H1 (cell line): ENCODE measurements at regions not wholly inside any gene's neighbourhood (a gene's known extent, or its start where the extent isn't known, plus 50 kb on each side); places are given as distances from the start of the nearest gene placed in this dataset.

Source experiments
- CTCF ChIA-PET: fragments of 300-600 bp; sonication (Branson Sonifier 250); formaldehyde crosslinking; loops from one replicate; lab custom pipeline; 2021; ENCODE audit not compliant: partially characterized antibody; lab: Charles Lee
- POLR2A ChIA-PET: fragments of 300-600 bp; sonication (Branson Sonifier 250); formaldehyde crosslinking; loops from one replicate; lab custom pipeline; 2021; ENCODE audit warnings: inconsistent platforms; ENCODE audit not compliant: partially characterized antibody; lab: Charles Lee
- DNase-seq, 2 experiments: peaks; one replicate each; pipeline versions ENCODE4 v3.0.0 to v3.0.0-alpha.2; 2010 to 2022; ENCODE audit warnings: low spot score in 2 of 2, low read depth in 1 of 2, mixed read lengths in 1 of 2
- FAIRE-seq: peaks from 2 replicates; lab custom pipeline; 2011; peaks lifted over from hg19 to GRCh38; lab: Jason Lieb, UNC
- H2AFZ ChIP-seq: 2 replicates; pipeline ENCODE4 v1.8.1; 2012; ENCODE audit warnings: low read length, inconsistent platforms
- H2AK5ac ChIP-seq: 2 replicates; pipeline ENCODE4 v1.6.1; 2013; ENCODE audit warnings: low read depth, low read length
- H2BK120ac ChIP-seq: replicated peaks from 2 replicates; pipeline ENCODE3; 2013; ENCODE audit warnings: low read depth, low read length, inconsistent platforms
- H2BK12ac ChIP-seq: 2 replicates; pipeline ENCODE4 v1.6.1; 2013; ENCODE audit warnings: low read depth, low read length
- H2BK15ac ChIP-seq: 2 replicates; pipeline ENCODE4 v1.6.1; 2013; ENCODE audit warnings: low read length
- H2BK20ac ChIP-seq: 2 replicates; pipeline ENCODE4 v1.6.1; 2013; ENCODE audit warnings: low read length
- H2BK5ac ChIP-seq: 2 replicates; pipeline ENCODE4 v1.6.1; 2013; ENCODE audit warnings: low read depth, low read length
- H3K14ac ChIP-seq: 2 replicates; pipeline ENCODE4 v1.6.1; 2013; ENCODE audit warnings: inconsistent platforms; ENCODE audit not compliant: insufficient read length
- H3K18ac ChIP-seq: 2 replicates; pipeline ENCODE4 v1.6.1; 2013; ENCODE audit warnings: low read length; ENCODE audit errors: extremely low read depth
- H3K23ac ChIP-seq: 2 replicates; pipeline ENCODE4 v1.6.1; 2013; ENCODE audit warnings: inconsistent platforms; ENCODE audit not compliant: insufficient read length
- H3K23me2 ChIP-seq: 2 replicates; pipeline ENCODE4 v1.6.1; 2013; ENCODE audit warnings: low read depth, low read length
- H3K27ac ChIP-seq: 2 replicates; pipeline ENCODE4 v1.6.1; 2011; ENCODE audit warnings: low read depth, low read length, inconsistent platforms
- H3K27me3 ChIP-seq, 4 experiments: replicated peaks in 1 of 4; 1 replicate in 1 of 4; 2 replicates in 3 of 4; pipeline versions ENCODE4 v1.6.1 to v1.8.1; 2011 to 2013; ENCODE audit warnings: low read length in 3 of 4, mild to moderate bottlenecking in 3 of 4, inconsistent platforms in 2 of 4, mixed read lengths in 2 of 4, moderate library complexity in 1 of 4; ENCODE audit not compliant: control insufficient read depth in 3 of 4, insufficient read depth in 3 of 4; ENCODE audit errors: extremely low read depth in 1 of 4
- H3K36me3 ChIP-seq, 4 experiments: 2 replicates each; pipeline versions ENCODE4 v1.6.1 to v1.8.1; 2011 to 2013; ENCODE audit warnings: mild to moderate bottlenecking in 4 of 4, low read length in 3 of 4, moderate library complexity in 2 of 4, control low read depth in 1 of 4, inconsistent platforms in 1 of 4; ENCODE audit not compliant: insufficient read depth in 4 of 4, control insufficient read depth in 2 of 4
- H3K4ac ChIP-seq: replicated peaks from 2 replicates; pipeline ENCODE3; 2013; ENCODE audit warnings: low read length, low read depth, mixed read lengths, inconsistent platforms; ENCODE audit not compliant: insufficient read length
- H3K4me1 ChIP-seq, 4 experiments: replicated peaks in 1 of 4; 1 replicate in 1 of 4; 2 replicates in 3 of 4; pipeline versions ENCODE4 v1.6.1 to v1.8.1; 2011 to 2013; ENCODE audit warnings: low read length in 3 of 4, inconsistent platforms in 2 of 4, mixed read lengths in 1 of 4; ENCODE audit not compliant: insufficient read depth in 4 of 4, control insufficient read depth in 3 of 4
- H3K4me2 ChIP-seq, 2 experiments: 2 replicates each; pipeline versions ENCODE4 v1.6.1 to v1.8.1; 2011 to 2013; ENCODE audit warnings: low read depth in 2 of 2, low read length in 2 of 2, control low read depth in 1 of 2, inconsistent platforms in 1 of 2, mild to moderate bottlenecking in 1 of 2; ENCODE audit not compliant: insufficient read depth in 1 of 2
- H3K4me3 ChIP-seq, 4 experiments: fragments of 200-600, 300-600 bp in 1 of 4; sonication (generic), shearing (Covaris generic), sonication (Bioruptor Twin) in 1 of 4; 2 replicates each; pipeline versions ENCODE4 v1.5.1 to v1.8.1; 2011 to 2016; ENCODE audit warnings: low read length in 4 of 4, low read depth in 3 of 4, control low read depth in 2 of 4, inconsistent platforms in 2 of 4, mild to moderate bottlenecking in 2 of 4, mixed read lengths in 1 of 4, moderate library complexity in 1 of 4; ENCODE audit not compliant: insufficient read depth in 2 of 4; ENCODE audit errors: extremely low read depth in 1 of 4
- H3K56ac ChIP-seq: replicated peaks from 2 replicates; pipeline ENCODE3; 2013; ENCODE audit warnings: low read depth, mild to moderate bottlenecking, mixed read lengths, low read length, inconsistent platforms; ENCODE audit not compliant: insufficient read length
- H3K79me1 ChIP-seq: 2 replicates; pipeline ENCODE4 v1.6.1; 2013; ENCODE audit warnings: low read depth, low read length, control low read depth
- H3K79me2 ChIP-seq, 2 experiments: 2 replicates each; pipeline versions ENCODE4 v1.6.1 to v1.8.1; 2012 to 2013; ENCODE audit warnings: low read length in 2 of 2, mild to moderate bottlenecking in 2 of 2, inconsistent platforms in 1 of 2; ENCODE audit not compliant: insufficient read depth in 2 of 2, control insufficient read depth in 1 of 2
- H3K9ac ChIP-seq, 4 experiments: replicated peaks in 1 of 4; 1 replicate in 1 of 4; 2 replicates in 3 of 4; pipeline versions ENCODE4 v1.6.1 to v1.8.1; 2011 to 2013; ENCODE audit warnings: low read depth in 3 of 4, low read length in 3 of 4, control low read depth in 2 of 4, mild to moderate bottlenecking in 2 of 4, moderate library complexity in 2 of 4, inconsistent platforms in 1 of 4; ENCODE audit errors: extremely low read depth in 1 of 4
- H3K9me3 ChIP-seq, 2 experiments: 2 replicates each; pipeline versions ENCODE4 v1.6.1 to v1.8.1; 2012 to 2013; ENCODE audit warnings: mild to moderate bottlenecking in 2 of 2, moderate library complexity in 2 of 2, control low read depth in 1 of 2, inconsistent platforms in 1 of 2, low read depth in 1 of 2, low read length in 1 of 2, mixed read lengths in 1 of 2; ENCODE audit not compliant: insufficient read depth in 2 of 2
- H4K20me1 ChIP-seq, 2 experiments: replicated peaks in 1 of 2; 2 replicates each; pipeline versions ENCODE3 to v1.8.1; 2011 to 2013; ENCODE audit warnings: inconsistent platforms in 2 of 2, low read length in 2 of 2, mild to moderate bottlenecking in 1 of 2; ENCODE audit not compliant: insufficient read depth in 2 of 2, control insufficient read depth in 1 of 2
- H4K5ac ChIP-seq: 2 replicates; pipeline ENCODE4 v1.6.1; 2013; ENCODE audit warnings: low read length, low read depth, mixed read lengths, inconsistent platforms; ENCODE audit not compliant: insufficient read length
- H4K8ac ChIP-seq: 2 replicates; pipeline ENCODE4 v1.8.0; 2013; ENCODE audit warnings: mild to moderate bottlenecking, moderate library complexity, low read length, inconsistent platforms; ENCODE audit not compliant: insufficient read depth; ENCODE audit errors: extremely low read depth
- H4K91ac ChIP-seq: replicated peaks from 2 replicates; pipeline ENCODE3; 2013; ENCODE audit warnings: low read length, mixed read lengths, inconsistent platforms; ENCODE audit not compliant: insufficient read length
- FOSL1 ChIP-seq: IDR thresholded peaks from 2 replicates; pipeline ENCODE4 v1.6.1; 2011; ENCODE audit warnings: mild to moderate bottlenecking, low read depth, low read length, moderate library complexity; ENCODE audit not compliant: insufficient read depth
- GTF2F1 ChIP-seq: IDR thresholded peaks from 2 replicates; pipeline ENCODE4 v1.6.1; 2012; ENCODE audit warnings: low read depth, low read length, improper control_type of control experiment, borderline replicate concordance
- HDAC6 ChIP-seq: IDR thresholded peaks from one replicate; pipeline ENCODE4 v1.7.1; 2012; ENCODE audit warnings: low read depth, mild to moderate bottlenecking, inconsistent platforms, low read length, moderate library complexity
- KDM1A ChIP-seq: fragments of 200-600, 300-600 bp; sonication (generic); IDR thresholded peaks from 2 replicates; pipeline ENCODE4 v1.7.1; 2016; ENCODE audit warnings: mild to moderate bottlenecking, low read length, borderline replicate concordance
- POLR2A ChIP-seq, 2 experiments: IDR thresholded peaks; 1 replicate in 1 of 2; 2 replicates in 1 of 2; pipeline ENCODE4 v1.6.1; 2011; ENCODE audit warnings: low read depth in 2 of 2, low read length in 2 of 2, mild to moderate bottlenecking in 2 of 2; ENCODE audit errors: control extremely low read depth in 1 of 2
- RAD21 ChIP-seq, 2 experiments: IDR thresholded peaks in 1 of 2; conservative IDR thresholded peaks in 1 of 2; 2 replicates each; pipeline ENCODE4 v1.6.1; 2011; ENCODE audit warnings: low read depth in 2 of 2, low read length in 2 of 2, improper control_type of control experiment in 1 of 2, inconsistent platforms in 1 of 2, mild to moderate bottlenecking in 1 of 2, moderate library complexity in 1 of 2
- SP2 ChIP-seq: IDR thresholded peaks from 2 replicates; pipeline ENCODE4 v1.6.1; 2012; ENCODE audit warnings: mild to moderate bottlenecking, low read length, inconsistent platforms
- SRF ChIP-seq: IDR thresholded peaks from 2 replicates; pipeline ENCODE4 v1.6.1; 2011; ENCODE audit warnings: mild to moderate bottlenecking, low read depth, low read length, moderate library complexity
- TBP ChIP-seq: IDR thresholded peaks from 2 replicates; pipeline ENCODE4 v1.6.1; 2011; ENCODE audit warnings: low read depth, low read length, improper control_type of control experiment
- TCF12 ChIP-seq: IDR thresholded peaks from 2 replicates; pipeline ENCODE4 v1.6.1; 2011; ENCODE audit warnings: low read depth, mild to moderate bottlenecking, low read length
- WGBS, 2 experiments: shearing (Covaris generic) in 1 of 2; methylation state at CpG; one replicate each; pipeline versions ENCODE4 v1.1.6 to v1.1.7; 2013 to 2015; ENCODE audit warnings: low lambda C conversion rate in 2 of 2, mixed read lengths in 2 of 2, inconsistent platforms in 1 of 2, low coverage in 1 of 2, missing lambda C conversion rate in 1 of 2; ENCODE audit not compliant: insufficient replicate concordance in 2 of 2, insufficient coverage in 1 of 2, insufficient read length in 1 of 2; ENCODE audit errors: extremely low coverage in 1 of 2, missing lambda C conversion rate in 1 of 2; 5-methylcytosine and 5-hydroxymethylcytosine counted together
- TF ChIP-seq, protein P1 (sequence below): IDR thresholded peaks from 2 replicates; pipeline ENCODE4 v1.6.1; 2011; ENCODE audit warnings: low read length, improper control_type of control experiment

DNA sequence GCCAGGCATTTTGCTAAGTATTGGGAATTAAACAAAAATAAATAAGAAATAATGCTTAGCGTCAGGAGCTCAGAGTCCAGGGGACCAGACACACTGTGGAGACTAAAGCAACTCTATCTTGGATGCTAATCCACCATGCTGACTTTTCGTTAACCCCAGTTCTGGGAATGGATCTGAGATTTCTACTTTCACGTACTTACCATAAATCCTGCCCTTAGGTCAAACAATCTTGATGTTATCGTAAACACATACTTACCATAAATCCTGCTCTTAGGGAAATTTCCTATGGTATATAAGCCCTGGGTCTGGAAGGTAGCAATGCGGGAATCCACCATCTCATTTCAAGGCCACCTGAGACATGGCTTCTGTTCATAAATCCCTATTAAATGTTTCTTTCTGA is 204.5 kb upstream of the IGFBP7 start:
- Histone ChIP-seq H3K27me3 (peaks cover 0 to 1% (median 0%) of the 10 kb centered on the region in 4 experiments; a peak in 1 of 7 replicates), H2BK5ac (no peak overlapping the region), H3K14ac (no peak overlapping the region), H3K23me2 (no peaks in the 10 kb centered on the region; the same call in 1 of the 2 replicates), H3K23ac (no peak overlapping the region), H4K91ac (no peak overlapping the region), H2BK12ac (no peak overlapping the region), H3K4me3 (no peak overlapping the region), H3K9ac (no peak overlapping the region), H2BK20ac (no peak overlapping the region), H2AK5ac (no peak overlapping the region), H3K79me1 (no peaks in the 10 kb centered on the region), H3K36me3 (no peaks in the 10 kb centered on the region), H2AFZ (no peak overlapping the region), H4K5ac (no peak overlapping the region), H2BK15ac (no peak overlapping the region), H3K4ac (no peak overlapping the region), H3K56ac (no peak overlapping the region), H3K4me1 (no peaks in the 10 kb centered on the region), H2BK120ac (no peak overlapping the region), H3K18ac (no peak overlapping the region), H4K20me1 (no peaks in the 10 kb centered on the region), H4K8ac (no peak overlapping the region), H3K4me2 (no peak overlapping the region), H3K9me3 (no peaks in the 10 kb centered on the region), H3K79me2 (no peaks in the 10 kb centered on the region), H3K27ac (no peak overlapping the region)
- no peak for TF ChIP-seq SP2
- TF ChIP-seq RAD21 (IDR thresholded peaks at IDR 0.05 in 1 of 2, conservative IDR thresholded peaks at IDR 0.05 in 1 of 2; ENCODE audit: low read depth in 2 of 2, low read length in 2 of 2) = no peak
- no peak for TF ChIP-seq SRF
- no peak for TF ChIP-seq TBP
- TF ChIP-seq KDM1A = no peak
- TF ChIP-seq GTF2F1 = no peak
- no peak for TF ChIP-seq TCF12
- TF ChIP-seq FOSL1 = no peak
- TF ChIP-seq, protein P1, sequence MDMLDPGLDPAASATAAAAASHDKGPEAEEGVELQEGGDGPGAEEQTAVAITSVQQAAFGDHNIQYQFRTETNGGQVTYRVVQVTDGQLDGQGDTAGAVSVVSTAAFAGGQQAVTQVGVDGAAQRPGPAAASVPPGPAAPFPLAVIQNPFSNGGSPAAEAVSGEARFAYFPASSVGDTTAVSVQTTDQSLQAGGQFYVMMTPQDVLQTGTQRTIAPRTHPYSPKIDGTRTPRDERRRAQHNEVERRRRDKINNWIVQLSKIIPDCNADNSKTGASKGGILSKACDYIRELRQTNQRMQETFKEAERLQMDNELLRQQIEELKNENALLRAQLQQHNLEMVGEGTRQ = no peak
- no peak for TF ChIP-seq POLR2A (IDR thresholded peaks at IDR 0.05; ENCODE audit: control extremely low read depth in 1 of 2, low read depth in 2 of 2, low read length in 2 of 2)
- no peak for TF ChIP-seq HDAC6
- FAIRE-seq (no peak), DNase-seq (no peak)
- POLR2A ChIA-PET = no interaction called here
- 86% methylated on average over 5 of the region's 5 CpGs; no CpG with 5 or more reads in 1 of the 2 experiments for WGBS, 2 experiments
- CTCF ChIA-PET = interaction anchor here (0.6 to 1.6 kb wide), 2 partner anchors 124 to 151 kb away, joined by 4 read pairs; no protein-coding TSS in a partner anchor
